SU-DHL-6 (cell line): ENCODE measurements at regions not wholly inside any gene's neighbourhood (a gene's known extent, or its start where the extent isn't known, plus 50 kb on each side); places are given as distances from the start of the nearest gene placed in this dataset.

Experiments
- EZH2phosphoT487 ChIP-seq: fragments of 200-600 bp; sonication (generic), shearing (Covaris generic); conservative IDR thresholded peaks from 2 replicates; pipeline ENCODE4 v1.6.1; 2018; ENCODE audit warnings: mild to moderate bottlenecking, antibody characterized with exemption, low read length, moderate library complexity, mixed read lengths
- TF ChIP-seq, protein P1 (sequence below): fragments of 200-600 bp; sonication (generic); IDR thresholded peaks from one replicate; pipeline ENCODE4 v1.5.1; 2017; ENCODE audit warnings: antibody characterized with exemption, mild to moderate bottlenecking, low read length, moderate library complexity; ENCODE audit not compliant: insufficient read depth, poor library complexity, severe bottlenecking

DNA sequence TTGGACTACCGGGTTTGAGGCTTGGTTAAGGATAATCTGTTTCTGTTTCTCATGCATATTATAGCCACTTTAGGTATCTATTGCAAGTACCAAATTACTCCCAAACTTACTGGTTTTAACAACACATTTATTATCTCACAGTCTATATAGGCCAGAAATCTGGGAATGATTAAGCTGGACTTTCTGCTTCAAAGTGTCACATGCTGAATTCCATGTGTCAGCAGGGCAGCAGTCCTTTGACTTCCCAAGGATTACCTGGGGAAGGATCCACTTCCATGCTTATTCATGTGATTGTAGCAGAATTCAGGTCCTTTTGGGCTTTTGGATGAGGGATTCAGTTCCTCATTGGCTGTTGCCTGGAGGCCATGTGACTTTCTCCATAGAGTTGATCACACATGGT is 349.0 kb upstream of the TRAM1L1 start:
- TF ChIP-seq, protein P1, sequence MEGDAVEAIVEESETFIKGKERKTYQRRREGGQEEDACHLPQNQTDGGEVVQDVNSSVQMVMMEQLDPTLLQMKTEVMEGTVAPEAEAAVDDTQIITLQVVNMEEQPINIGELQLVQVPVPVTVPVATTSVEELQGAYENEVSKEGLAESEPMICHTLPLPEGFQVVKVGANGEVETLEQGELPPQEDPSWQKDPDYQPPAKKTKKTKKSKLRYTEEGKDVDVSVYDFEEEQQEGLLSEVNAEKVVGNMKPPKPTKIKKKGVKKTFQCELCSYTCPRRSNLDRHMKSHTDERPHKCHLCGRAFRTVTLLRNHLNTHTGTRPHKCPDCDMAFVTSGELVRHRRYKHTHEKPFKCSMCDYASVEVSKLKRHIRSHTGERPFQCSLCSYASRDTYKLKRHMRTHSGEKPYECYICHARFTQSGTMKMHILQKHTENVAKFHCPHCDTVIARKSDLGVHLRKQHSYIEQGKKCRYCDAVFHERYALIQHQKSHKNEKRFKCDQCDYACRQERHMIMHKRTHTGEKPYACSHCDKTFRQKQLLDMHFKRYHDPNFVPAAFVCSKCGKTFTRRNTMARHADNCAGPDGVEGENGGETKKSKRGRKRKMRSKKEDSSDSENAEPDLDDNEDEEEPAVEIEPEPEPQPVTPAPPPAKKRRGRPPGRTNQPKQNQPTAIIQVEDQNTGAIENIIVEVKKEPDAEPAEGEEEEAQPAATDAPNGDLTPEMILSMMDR: no peak
- TF ChIP-seq EZH2phosphoT487: no peak
